K562 (cell line): ENCODE measurements at regions not wholly inside any gene's neighbourhood (a gene's known extent, or its start where the extent isn't known, plus 50 kb on each side); places are given as distances from the start of the nearest gene placed in this dataset.

Source experiments
- ATAC-seq: fragments of 200-7000 bp; cut with Tn5 transposase; 3 replicates; pipeline ENCODE4 v1.9.1; 2020; ENCODE audit warnings: moderate library complexity
- BruUV-seq: library from RNA; stranded (reverse); fragments of 400-500 nt; replicated peaks from 2 replicates; lab custom pipeline; 2021; lab: Mats Ljungman, UMichigan
- CTCF ChIA-PET: fragments of 300-600 bp; formaldehyde crosslinking; extraction: SDS; loops from one replicate; lab custom pipeline; 2021; ENCODE audit warnings: low intra/inter-chr PET ratio; lab: Yijun Ruan, JAX
- POLR2A ChIA-PET: fragments of 300-600, 350-650 bp; sonication (Branson Sonifier 250); formaldehyde crosslinking; extraction: SDS; loops from one replicate; lab custom pipeline; 2021; ENCODE audit warnings: antibody characterized with exemption, inconsistent platforms; lab: Yijun Ruan, JAX
- DNase-seq, 4 experiments: peaks; one replicate each; pipeline versions ENCODE4 v3.0.0 to v3.0.0-alpha.2; 2011 to 2018; ENCODE audit warnings: low spot score in 3 of 4, mixed read lengths in 3 of 4; ENCODE audit errors: extremely low read depth in 1 of 4
- FAIRE-seq: peaks from 2 replicates; lab custom pipeline; 2011; peaks lifted over from hg19 to GRCh38; lab: Jason Lieb, UNC
- H2AFZ ChIP-seq: 2 replicates; pipeline ENCODE4 v1.6.0; 2011; ENCODE audit warnings: low read depth, low read length, control low read depth, inconsistent platforms
- H3K27ac ChIP-seq: fragments of 200-600 bp; 3 replicates; pipeline ENCODE4 v1.8.0; 2011; ENCODE audit warnings: low read depth, mild to moderate bottlenecking, control low read depth, inconsistent platforms, low read length, moderate library complexity, mixed read lengths; ENCODE audit errors: extremely low read depth
- H3K27me3 ChIP-seq, 2 experiments: fragments of 300-600 bp in 1 of 2; 2 replicates in 1 of 2; 3 replicates in 1 of 2; pipeline versions ENCODE4 v1.6.0 to v1.8.0; 2011; ENCODE audit warnings: inconsistent platforms in 2 of 2, low read length in 2 of 2, mild to moderate bottlenecking in 1 of 2, mixed read lengths in 1 of 2, moderate library complexity in 1 of 2; ENCODE audit not compliant: control insufficient read depth in 2 of 2, insufficient read depth in 2 of 2
- H3K36me3 ChIP-seq: fragments of 300-600 bp; 3 replicates; pipeline ENCODE4 v1.8.0; 2011; ENCODE audit warnings: mild to moderate bottlenecking, low read length, inconsistent platforms; ENCODE audit not compliant: control insufficient read depth, insufficient read depth
- H3K4me1 ChIP-seq, 2 experiments: fragments of 200-600 bp in 1 of 2; replicated peaks in 1 of 2; 2 replicates in 1 of 2; 3 replicates in 1 of 2; pipeline versions ENCODE4 v1.5.1 to v1.8.0; 2011; ENCODE audit warnings: inconsistent platforms in 2 of 2, low read length in 2 of 2, mild to moderate bottlenecking in 1 of 2, mixed read lengths in 1 of 2, moderate library complexity in 1 of 2; ENCODE audit not compliant: control insufficient read depth in 2 of 2, insufficient read depth in 2 of 2
- H3K4me2 ChIP-seq: 2 replicates; pipeline ENCODE4 v1.6.1; 2011; ENCODE audit warnings: low read length, control low read depth, inconsistent platforms, mixed read lengths; ENCODE audit not compliant: insufficient read depth
- H3K4me3 ChIP-seq: fragments of 200-600 bp; sonication (generic), shearing (Covaris generic); 2 replicates; pipeline ENCODE4 v1.5.1; 2016; ENCODE audit warnings: control low read depth, inconsistent platforms
- H3K79me2 ChIP-seq: fragments of 200-600 bp; 3 replicates; pipeline ENCODE4 v1.8.0; 2011; ENCODE audit warnings: low read length, inconsistent platforms; ENCODE audit not compliant: control insufficient read depth, insufficient read depth
- H3K9ac ChIP-seq, 2 experiments: 2 replicates each; pipeline versions ENCODE4 v1.6.0 to v1.6.1; 2011; ENCODE audit warnings: low read depth in 2 of 2, low read length in 2 of 2, control low read depth in 1 of 2, inconsistent platforms in 1 of 2, mild to moderate bottlenecking in 1 of 2, mixed read lengths in 1 of 2; ENCODE audit not compliant: insufficient read depth in 1 of 2
- H3K9me1 ChIP-seq: one replicate; pipeline ENCODE4 v1.6.0; 2011; ENCODE audit warnings: inconsistent platforms, mild to moderate bottlenecking, low read length, moderate library complexity; ENCODE audit not compliant: control insufficient read depth, insufficient read depth
- H3K9me3 ChIP-seq: replicated peaks from 2 replicates; pipeline ENCODE4 v1.5.1; 2011; ENCODE audit warnings: low read depth, low read length, inconsistent platforms; ENCODE audit not compliant: control insufficient read depth, insufficient read depth
- H4K20me1 ChIP-seq: replicated peaks from 2 replicates; pipeline ENCODE4 v1.6.1; 2011; ENCODE audit warnings: low read length, inconsistent platforms, mixed read lengths; ENCODE audit not compliant: control insufficient read depth, insufficient read depth
- ATF2 ChIP-seq: sonication (generic); formaldehyde crosslinking; IDR thresholded peaks from 2 replicates; pipeline ENCODE4 v1.8.1; 2022; ENCODE audit warnings: missing genetic modification reagents
- CBX2 ChIP-seq: fragments of 200-600 bp; sonication (generic); IDR thresholded peaks from one replicate; pipeline ENCODE4 v1.6.1; 2012; ENCODE audit warnings: mild to moderate bottlenecking, low read length, inconsistent platforms; ENCODE audit not compliant: insufficient read depth, poor library complexity, severe bottlenecking
- ELK1 ChIP-seq: sonication (generic); formaldehyde crosslinking; IDR thresholded peaks from 2 replicates; pipeline ENCODE4 v1.8.1; 2022; ENCODE audit warnings: missing genetic modification reagents
- FOXK1 ChIP-seq: sonication (generic); formaldehyde crosslinking; IDR thresholded peaks from 2 replicates; pipeline ENCODE4 v1.8.0; 2022; ENCODE audit warnings: missing genetic modification reagents, mild to moderate bottlenecking, borderline replicate concordance
- HDAC1 ChIP-seq, 2 experiments: fragments of 450-650 bp; IDR thresholded peaks; 2 replicates each; pipeline ENCODE4 v1.6.1; 2016 to 2017; ENCODE audit warnings: inconsistent platforms in 1 of 2, mild to moderate bottlenecking in 1 of 2, moderate library complexity in 1 of 2
- MEF2A ChIP-seq: IDR thresholded peaks from 2 replicates; pipeline ENCODE4 v1.6.1; 2011; ENCODE audit warnings: low read depth, mild to moderate bottlenecking, low read length, moderate library complexity; ENCODE audit not compliant: control insufficient read depth
- NFIX ChIP-seq: fragments of 250-450 bp; sonication (Bioruptor Pico); IDR thresholded peaks from 2 replicates; pipeline ENCODE4 v1.4.0; 2020; ENCODE audit warnings: low read depth, mild to moderate bottlenecking, moderate library complexity
- SRSF9 ChIP-seq: fragments of 200-400 bp; formaldehyde crosslinking; IDR thresholded peaks from 2 replicates; pipeline ENCODE4 v1.6.1; 2017; ENCODE audit warnings: low read depth, low read length, borderline replicate concordance
- TBP ChIP-seq: optimal IDR thresholded peaks from 2 replicates; pipeline ENCODE3; 2011; ENCODE audit warnings: low read depth, low read length, improper control_type of control experiment
- XRCC5 ChIP-seq: fragments of 200-400 bp; formaldehyde crosslinking; IDR thresholded peaks from 2 replicates; pipeline ENCODE4 v1.6.1; 2017; ENCODE audit warnings: low read depth, mild to moderate bottlenecking, low read length
- ZKSCAN1 ChIP-seq: fragments of 150-350 bp; IDR thresholded peaks from 2 replicates; pipeline ENCODE4 v1.6.1; 2016; ENCODE audit warnings: low read depth, low read length
- ZKSCAN3 ChIP-seq: fragments of 250-450 bp; sonication (Bioruptor Pico); IDR thresholded peaks from 2 replicates; pipeline ENCODE4 v1.4.0; 2020
- WGBS: fragments of 100-300 bp; shearing (Covaris generic); methylation state at CpG from one replicate; pipeline ENCODE4 v1.1.6; 2016; ENCODE audit warnings: low coverage, mixed read lengths; ENCODE audit not compliant: insufficient coverage; ENCODE audit errors: missing lambda C conversion rate; 5-methylcytosine and 5-hydroxymethylcytosine counted together
- in situ Hi-C: fragments of 300-500 bp; cut with MboI; formaldehyde crosslinking; loops from 4 replicates; pipeline ENCODE4 v1.15.0; 2018; ENCODE audit warnings: inconsistent platforms, mixed read lengths
- intact Hi-C: fragments of 100-400 bp; cut with micrococcal nuclease; formaldehyde crosslinking; loops from 2 replicates; pipeline ENCODE4 v1.14.2; 2022

- H3K9ac ChIP-seq, result no peak overlapping the region
- H3K4me2 ChIP-seq, result no peak overlapping the region
- H3K27ac ChIP-seq, result no peak overlapping the region
- in situ Hi-C loops (no loop called here), intact Hi-C loops (no loop called here)
- no peaks in the 10 kb centered on the region for H3K36me3 ChIP-seq
- H3K9me1 ChIP-seq, result no peaks in the 10 kb centered on the region
- H3K9me3 ChIP-seq, result no peaks in the 10 kb centered on the region; the same call in 1 of the 2 replicates
- ATAC-seq (no peak), DNase-seq (no peak), FAIRE-seq (no peak)
- ChIA-PET CTCF (no interaction called here), POLR2A (no interaction called here)
- H4K20me1 ChIP-seq, result no peaks in the 10 kb centered on the region
- no TSS peak for BruUV-seq
- TF ChIP-seq TBP, result no peak
- TF ChIP-seq NFIX (CRISPR knock-in tag), result no peak
- no peak for TF ChIP-seq SRSF9
- TF ChIP-seq ZKSCAN3 (CRISPR knock-in tag), result no peak
- no peak for TF ChIP-seq MEF2A
- H3K4me1 ChIP-seq, result no peaks in the 10 kb centered on the region
- 0% methylated on average over 5 of the region's 5 CpGs for WGBS
- no peaks in the 10 kb centered on the region for H3K79me2 ChIP-seq
- H3K27me3 ChIP-seq, result no peaks in the 10 kb centered on the region
- H3K4me3 ChIP-seq, result no peak overlapping the region
- H2AFZ ChIP-seq, result no peak overlapping the region
Observed at GRCh38 chr2:22560021-22560420, 825.0 kb upstream of the KLHL29 start.

- no TSS peak for BruUV-seq
- no peak overlapping the region for H2AFZ ChIP-seq
- WGBS, result 0% methylated on average over 3 of the region's 3 CpGs
- H3K4me2 ChIP-seq, result no peak overlapping the region
- FAIRE-seq (no peak), ATAC-seq (no peak), DNase-seq (no peak)
- H3K4me3 ChIP-seq, result no peak overlapping the region
- ChIA-PET POLR2A (no interaction called here), CTCF (no interaction called here)
- no peaks in the 10 kb centered on the region for H3K9me3 ChIP-seq
- H3K79me2 ChIP-seq, result no peaks in the 10 kb centered on the region
- no peak overlapping the region for H3K27ac ChIP-seq
- H3K27me3 ChIP-seq, result no peaks in the 10 kb centered on the region
- H3K9me1 ChIP-seq, result no peaks in the 10 kb centered on the region
- intact Hi-C loops, result no loop called here
- H4K20me1 ChIP-seq, result no peaks in the 10 kb centered on the region
- in situ Hi-C loops, result no loop called here
- no peaks in the 10 kb centered on the region for H3K36me3 ChIP-seq
- no peak overlapping the region for H3K9ac ChIP-seq
- H3K4me1 ChIP-seq, result no peaks in the 10 kb centered on the region
- TF ChIP-seq FOXK1 (CRISPR knock-in tag) (no peak), XRCC5 (no peak), HDAC1 (IDR thresholded peaks at IDR 0.05) (no peak), ATF2 (CRISPR knock-in tag) (no peak), ELK1 (CRISPR knock-in tag) (no peak), CBX2 (no peak), ZKSCAN1 (no peak)
Observed at GRCh38 chr2:22579341-22579740, 805.6 kb upstream of the KLHL29 start.
